H9 (cell line): ENCODE measurements at regions not wholly inside any gene's neighbourhood (a gene's known extent, or its start where the extent isn't known, plus 50 kb on each side); places are given as distances from the start of the nearest gene placed in this dataset.
A peak's percentile ranks its signal among the peaks of the same experiment; 100 is the strongest.

Experiments used
- DNase-seq: peaks from one replicate; pipeline ENCODE4 v3.0.0-alpha.2; 2017
- H2AFZ ChIP-seq: one replicate; pipeline ENCODE4 v1.6.1; 2013; ENCODE audit warnings: mild to moderate bottlenecking, low read length, control low read depth, moderate library complexity
- H2AK5ac ChIP-seq: 2 replicates; pipeline ENCODE4 v1.6.1; 2013; ENCODE audit warnings: low read length, control low read depth, mixed read lengths; ENCODE audit not compliant: insufficient read length
- H2BK120ac ChIP-seq: one replicate; pipeline ENCODE4 v1.6.1; 2013; ENCODE audit warnings: low read depth, mild to moderate bottlenecking, low read length, control low read depth, inconsistent platforms; ENCODE audit not compliant: poor library complexity, severe bottlenecking
- H2BK12ac ChIP-seq: 2 replicates; pipeline ENCODE4 v1.6.1; 2013; ENCODE audit warnings: low read length, control low read depth, mixed read lengths, low read depth; ENCODE audit not compliant: insufficient read length
- H2BK15ac ChIP-seq: 2 replicates; pipeline ENCODE4 v1.6.1; 2013; ENCODE audit warnings: low read depth, low read length, control low read depth
- H2BK20ac ChIP-seq: one replicate; pipeline ENCODE4 v1.6.1; 2013; ENCODE audit warnings: low read depth, mild to moderate bottlenecking, low read length, control low read depth, inconsistent platforms; ENCODE audit not compliant: poor library complexity, severe bottlenecking
- H2BK5ac ChIP-seq: 2 replicates; pipeline ENCODE4 v1.6.1; 2013; ENCODE audit warnings: low read length, control low read depth, mixed read lengths; ENCODE audit not compliant: insufficient read length
- H3K14ac ChIP-seq: 2 replicates; pipeline ENCODE4 v1.6.1; 2013; ENCODE audit warnings: low read length, control low read depth; ENCODE audit not compliant: insufficient read depth
- H3K18ac ChIP-seq: 2 replicates; pipeline ENCODE4 v1.6.1; 2013; ENCODE audit warnings: low read depth, mild to moderate bottlenecking, mixed read lengths, low read length, control low read depth; ENCODE audit not compliant: insufficient read length
- H3K23ac ChIP-seq: 2 replicates; pipeline ENCODE4 v1.6.1; 2013; ENCODE audit warnings: low read length, control low read depth, mixed read lengths, low read depth; ENCODE audit not compliant: insufficient read length
- H3K23me2 ChIP-seq: 2 replicates; pipeline ENCODE4 v1.6.1; 2013; ENCODE audit warnings: low read depth, mild to moderate bottlenecking, mixed read lengths, low read length, control low read depth; ENCODE audit not compliant: insufficient read length, poor library complexity, severe bottlenecking
- H3K27ac ChIP-seq: 2 replicates; pipeline ENCODE4 v1.5.1; 2013; ENCODE audit warnings: low read length, control low read depth, mixed read lengths, low read depth; ENCODE audit not compliant: insufficient read length
- H3K27me3 ChIP-seq: 2 replicates; pipeline ENCODE4 v1.6.1; 2013; ENCODE audit warnings: low read length, control low read depth, inconsistent platforms; ENCODE audit not compliant: insufficient read depth
- H3K4ac ChIP-seq: 2 replicates; pipeline ENCODE4 v1.6.1; 2013; ENCODE audit warnings: low read depth, mild to moderate bottlenecking, control low read depth, inconsistent platforms, low read length, moderate library complexity
- H3K4me1 ChIP-seq: 2 replicates; pipeline ENCODE4 v1.6.1; 2013; ENCODE audit warnings: low read length, control low read depth, inconsistent platforms; ENCODE audit not compliant: insufficient read depth
- H3K4me2 ChIP-seq: 2 replicates; pipeline ENCODE4 v1.6.1; 2013; ENCODE audit warnings: low read length, control low read depth, mixed read lengths; ENCODE audit not compliant: insufficient read length, insufficient read depth
- H3K56ac ChIP-seq: 2 replicates; pipeline ENCODE4 v1.6.1; 2013; ENCODE audit warnings: low read depth, mild to moderate bottlenecking, mixed read lengths, low read length, control low read depth; ENCODE audit not compliant: insufficient read length
- H3K79me1 ChIP-seq: 2 replicates; pipeline ENCODE4 v1.6.1; 2013; ENCODE audit warnings: low read depth, mild to moderate bottlenecking, moderate library complexity, low read length, control low read depth, inconsistent platforms; ENCODE audit not compliant: insufficient read depth, poor library complexity, severe bottlenecking
- H3K79me2 ChIP-seq: 2 replicates; pipeline ENCODE4 v1.6.1; 2013; ENCODE audit warnings: low read length, control low read depth, inconsistent platforms; ENCODE audit not compliant: insufficient read depth
- H3K9ac ChIP-seq: 2 replicates; pipeline ENCODE4 v1.6.1; 2013; ENCODE audit warnings: low read length, control low read depth, mixed read lengths; ENCODE audit not compliant: insufficient read length; ENCODE audit errors: extremely low read depth
- H3K9me3 ChIP-seq: one replicate; pipeline ENCODE4 v1.6.1; 2013; ENCODE audit warnings: low read depth, low read length, inconsistent platforms; ENCODE audit not compliant: control insufficient read depth
- H3T11ph ChIP-seq: one replicate; pipeline ENCODE4 v1.6.1; 2013; ENCODE audit warnings: mild to moderate bottlenecking, low read length, control low read depth, inconsistent platforms
- H4K20me1 ChIP-seq: one replicate; pipeline ENCODE4 v1.6.1; 2013; ENCODE audit not compliant: control insufficient read depth, insufficient read length, insufficient read depth
- H4K5ac ChIP-seq: 2 replicates; pipeline ENCODE4 v1.6.1; 2013; ENCODE audit warnings: low read depth, mild to moderate bottlenecking, mixed read lengths, low read length, control low read depth; ENCODE audit not compliant: insufficient read length
- H4K8ac ChIP-seq: replicated peaks from 2 replicates; pipeline ENCODE4 v1.6.1; 2013; ENCODE audit warnings: low read length, control low read depth, mixed read lengths, low read depth; ENCODE audit not compliant: insufficient read length
- H4K91ac ChIP-seq: 2 replicates; pipeline ENCODE4 v1.6.1; 2013; ENCODE audit warnings: low read depth, mild to moderate bottlenecking, moderate library complexity, mixed read lengths, low read length, control low read depth; ENCODE audit not compliant: insufficient read length
- H3K27ac Mint-ChIP-seq, 3 experiments: 2 replicates in 2 of 3; 3 replicates in 1 of 3; pipeline ENCODE4 v1.8.0; 2020 to 2021; ENCODE audit warnings: mixed read lengths in 3 of 3, mild to moderate bottlenecking in 1 of 3, moderate library complexity in 1 of 3
- H3K27me3 Mint-ChIP-seq: 2 replicates; pipeline ENCODE4 v1.8.0; 2021; ENCODE audit warnings: low read depth, mild to moderate bottlenecking, moderate library complexity, mixed read lengths
- H3K36me3 Mint-ChIP-seq, 3 experiments: 2 replicates in 2 of 3; 3 replicates in 1 of 3; pipeline ENCODE4 v1.8.0; 2020 to 2021; ENCODE audit warnings: low read depth in 3 of 3, mixed read lengths in 3 of 3; ENCODE audit not compliant: insufficient read depth in 1 of 3
- H3K4me1 Mint-ChIP-seq, 2 experiments: 2 replicates each; pipeline ENCODE4 v1.8.0; 2020; ENCODE audit warnings: mixed read lengths in 2 of 2
- H3K4me3 Mint-ChIP-seq, 2 experiments: 2 replicates in 1 of 2; 3 replicates in 1 of 2; pipeline ENCODE4 v1.8.0; 2020 to 2021; ENCODE audit warnings: mild to moderate bottlenecking in 2 of 2, mixed read lengths in 2 of 2, moderate library complexity in 1 of 2
- H3K9me3 Mint-ChIP-seq, 2 experiments: 2 replicates in 1 of 2; 3 replicates in 1 of 2; pipeline ENCODE4 v1.8.0; 2020; ENCODE audit warnings: mild to moderate bottlenecking in 2 of 2, mixed read lengths in 2 of 2, moderate library complexity in 1 of 2
- CTCF ChIP-seq: fragments of 200-600 bp; sonication (generic); conservative IDR thresholded peaks from 3 replicates; pipeline ENCODE4 v1.8.0; 2021; ENCODE audit warnings: antibody characterized with exemption, mild to moderate bottlenecking
- WGBS: extraction: QIAGEN DNeasy Blood & Tissue Kit; methylation state at CpG from one replicate; pipeline ENCODE4 v1.1.7; 2013; ENCODE audit warnings: missing lambda C conversion rate, low lambda C conversion rate, mixed read lengths; ENCODE audit not compliant: insufficient read length; ENCODE audit errors: extremely low coverage; 5-methylcytosine and 5-hydroxymethylcytosine counted together

DNA sequence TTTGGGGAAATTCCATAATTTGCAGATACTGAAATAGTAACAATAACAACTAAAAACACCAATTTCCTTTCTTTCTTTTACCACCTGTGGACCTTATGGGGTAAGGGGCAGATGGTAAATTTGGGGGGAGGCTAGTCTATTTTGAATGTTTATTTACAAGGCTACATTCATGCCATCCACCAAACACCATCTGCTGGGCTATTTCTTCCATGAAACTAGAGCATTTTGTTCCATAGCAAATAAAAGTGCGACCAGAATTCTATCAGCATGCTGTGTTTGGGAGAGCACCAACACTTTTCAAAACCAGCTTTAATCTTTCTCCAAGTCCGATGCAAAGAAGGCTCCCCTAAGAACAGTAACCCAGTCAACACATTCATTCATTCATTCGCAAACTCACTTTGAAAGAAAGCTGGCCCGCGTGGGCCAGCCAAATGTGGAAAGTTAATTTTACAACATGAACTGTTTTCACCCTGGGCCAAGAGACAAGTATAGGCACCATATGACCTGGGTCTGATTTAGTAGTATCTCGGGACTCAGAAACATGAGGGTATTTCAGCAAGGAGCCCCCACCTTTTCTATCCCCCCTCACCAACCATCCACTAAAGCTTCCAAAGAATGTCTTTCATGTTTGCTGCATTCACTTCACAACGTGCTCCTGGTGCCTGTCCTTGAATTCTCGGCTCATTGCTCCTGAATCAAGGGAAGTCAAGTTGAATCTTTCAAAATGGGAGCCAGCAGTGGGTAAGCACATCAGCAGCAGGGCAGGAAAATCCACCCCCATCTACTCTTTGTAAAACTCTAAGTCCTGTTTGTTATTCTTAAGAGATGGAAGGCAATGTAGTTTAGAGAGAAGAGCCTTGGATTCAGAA is 210.6 kb downstream of the C1D start:
- H2AK5ac ChIP-seq: no peak overlapping the region
- no peak for TF ChIP-seq CTCF
- H4K20me1 ChIP-seq: no peaks in the 10 kb centered on the region
- no peaks in the 10 kb centered on the region for H3K27me3 ChIP-seq
- no peaks in the 10 kb centered on the region for H3K36me3 Mint-ChIP-seq
- no peak overlapping the region for H4K91ac ChIP-seq
- H2BK20ac ChIP-seq: no peak overlapping the region
- no peaks in the 10 kb centered on the region for H3K23me2 ChIP-seq
- H2BK12ac ChIP-seq: no peak overlapping the region
- no peak overlapping the region for H3K27ac ChIP-seq
- no peak overlapping the region for H3K9ac ChIP-seq
- no peak overlapping the region for H3K4me2 ChIP-seq
- no peak overlapping the region for H3K14ac ChIP-seq
- H3K27ac Mint-ChIP-seq: peak overlapping the region in 1 of 3 experiments; percentile 63; a peak in 2 of 7 replicates
- H3K4me1 Mint-ChIP-seq: peaks cover 10 to 13% of the 10 kb centered on the region in 2 experiments
- peaks cover 2% of the 10 kb centered on the region for H3K27me3 Mint-ChIP-seq
- H2BK120ac ChIP-seq: no peak overlapping the region
- no peak for DNase-seq
- H4K8ac ChIP-seq: no peak overlapping the region
- H3K9me3 ChIP-seq: no peaks in the 10 kb centered on the region
- no peak overlapping the region for H2AFZ ChIP-seq
- no peaks in the 10 kb centered on the region for H3K79me2 ChIP-seq
- no peak overlapping the region for H2BK5ac ChIP-seq
- H3K23ac ChIP-seq: no peak overlapping the region
- H3K18ac ChIP-seq: no peak overlapping the region
- H3T11ph ChIP-seq: no peak overlapping the region
- no peaks in the 10 kb centered on the region for H3K9me3 Mint-ChIP-seq
- no peak overlapping the region for H2BK15ac ChIP-seq
- no CpG with 5 or more reads among the region's 8 CpGs for WGBS
- no peak overlapping the region for H3K4me3 Mint-ChIP-seq
- no peaks in the 10 kb centered on the region for H3K79me1 ChIP-seq
- H3K4ac ChIP-seq: no peak overlapping the region
- no peak overlapping the region for H4K5ac ChIP-seq
- no peak overlapping the region for H3K56ac ChIP-seq
- no peaks in the 10 kb centered on the region for H3K4me1 ChIP-seq
